Glomerular visceral epithelial cell (primary cell): ENCODE measurements at regions not wholly inside any gene's neighbourhood (a gene's known extent, or its start where the extent isn't known, plus 50 kb on each side); places are given as distances from the start of the nearest gene placed in this dataset.

Experiments
- DNase-seq: peaks from one replicate; pipeline ENCODE4 v3.0.0-alpha.2; 2016; ENCODE audit errors: extremely low spot score

DNA sequence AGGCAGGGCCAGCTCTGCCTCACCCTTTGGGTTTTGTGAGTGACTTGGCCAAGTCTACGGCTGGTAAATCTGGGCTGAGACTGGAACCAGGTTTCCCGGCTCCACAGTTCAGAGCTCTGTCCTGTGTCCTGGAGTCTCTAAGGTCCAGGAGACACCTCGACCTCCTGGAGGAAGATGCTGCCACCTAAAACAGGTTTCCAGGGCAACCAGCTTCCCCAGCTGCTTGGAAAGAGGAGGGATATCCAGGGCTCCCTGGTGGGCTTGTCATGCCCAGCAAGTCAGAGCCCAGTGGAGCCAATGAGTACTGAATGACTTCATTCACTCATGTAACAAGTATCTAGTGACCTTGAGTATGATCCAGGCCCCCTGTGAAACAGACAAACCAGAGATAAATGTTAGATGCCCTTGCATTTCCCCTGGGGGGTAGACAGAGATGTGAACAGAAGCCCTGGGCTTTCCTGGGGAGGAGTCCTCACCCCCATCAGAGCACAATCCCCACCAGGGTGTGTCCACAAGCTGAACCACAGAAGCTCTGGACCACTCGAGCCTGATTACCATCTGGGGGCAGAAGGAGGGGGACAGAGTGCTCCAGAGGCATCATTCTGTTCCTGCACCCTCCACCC lies 181.2 kb upstream of the RAB4A start:
- DNase-seq = no peak

DNA sequence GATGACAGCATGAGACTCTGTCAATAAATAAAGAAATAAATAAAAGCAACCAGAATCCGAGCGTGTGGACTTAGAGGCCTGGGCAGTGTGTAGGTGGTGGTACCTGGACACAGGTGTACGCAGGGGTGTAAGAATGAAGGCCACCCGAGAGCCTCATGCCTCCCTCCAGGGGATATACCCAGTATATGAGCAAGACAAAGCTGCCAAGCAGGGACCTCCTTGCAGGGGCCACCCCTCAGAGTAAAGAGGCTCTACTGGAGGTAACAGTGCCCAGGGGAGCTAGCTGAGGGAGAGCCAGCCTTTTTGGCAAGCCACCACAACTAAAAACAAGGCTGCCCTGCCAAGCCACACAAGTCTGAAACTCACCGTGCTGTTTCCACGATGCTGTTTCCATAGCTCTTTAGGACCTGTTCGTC lies 179.2 kb upstream of the RAB4A start:
- DNase-seq = no peak

DNA sequence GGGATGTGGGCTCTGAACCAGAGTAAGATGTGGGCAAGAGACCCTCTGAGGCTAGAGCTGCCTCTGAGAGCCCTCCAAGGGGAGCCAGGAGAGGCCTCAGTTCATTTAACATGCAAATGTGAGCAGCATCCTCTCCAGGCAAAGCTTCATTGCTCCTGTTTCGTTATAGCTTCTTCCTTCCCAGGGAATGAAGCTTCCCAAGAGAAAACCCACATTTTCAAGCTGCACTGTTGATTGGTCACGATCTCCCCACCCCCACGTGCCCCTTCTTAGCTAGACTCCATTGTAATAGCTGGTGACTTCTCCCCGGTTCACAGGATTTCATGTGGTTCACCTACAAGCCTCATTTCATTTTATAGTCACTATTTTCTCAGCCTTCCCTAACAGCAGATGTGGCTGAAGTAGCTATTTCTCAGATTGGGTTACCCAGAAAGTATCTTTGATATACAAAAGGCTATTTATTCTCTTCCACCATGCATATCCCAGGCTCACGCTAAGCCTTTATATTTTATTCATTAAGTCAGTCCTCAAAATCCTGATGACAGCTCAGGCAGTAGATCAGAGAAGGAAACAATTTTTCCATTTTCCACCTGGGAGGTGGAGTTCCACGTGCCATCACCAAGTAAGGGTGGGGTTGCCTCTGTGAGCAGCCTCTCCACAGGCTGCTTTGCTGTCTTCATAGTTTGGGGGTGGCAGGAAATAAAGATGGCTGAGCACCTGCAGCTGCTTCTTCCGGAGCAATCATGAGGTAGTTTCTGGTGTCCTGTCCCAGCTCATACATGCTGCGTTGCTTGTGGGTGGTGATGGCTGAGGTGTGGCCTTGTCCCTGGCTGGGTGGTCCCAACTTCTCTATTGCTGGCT lies 178.3 kb upstream of the RAB4A start:
- DNase-seq = no peak

DNA sequence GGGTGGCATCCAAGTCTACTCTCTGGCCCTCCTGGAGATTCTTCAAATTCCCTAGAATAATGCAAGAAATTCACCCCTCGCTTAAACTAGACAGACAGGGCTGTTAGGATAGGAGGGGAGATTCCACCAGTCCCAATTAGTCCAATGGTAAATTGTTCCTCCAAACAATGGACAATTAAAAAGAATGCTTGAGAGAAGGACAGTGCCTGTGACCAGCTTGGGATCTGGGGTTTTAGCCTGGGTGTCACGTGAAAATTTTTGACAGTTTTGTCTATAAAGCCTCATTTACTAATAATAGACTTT lies 177.7 kb upstream of the RAB4A start:
- DNase-seq = no peak

DNA sequence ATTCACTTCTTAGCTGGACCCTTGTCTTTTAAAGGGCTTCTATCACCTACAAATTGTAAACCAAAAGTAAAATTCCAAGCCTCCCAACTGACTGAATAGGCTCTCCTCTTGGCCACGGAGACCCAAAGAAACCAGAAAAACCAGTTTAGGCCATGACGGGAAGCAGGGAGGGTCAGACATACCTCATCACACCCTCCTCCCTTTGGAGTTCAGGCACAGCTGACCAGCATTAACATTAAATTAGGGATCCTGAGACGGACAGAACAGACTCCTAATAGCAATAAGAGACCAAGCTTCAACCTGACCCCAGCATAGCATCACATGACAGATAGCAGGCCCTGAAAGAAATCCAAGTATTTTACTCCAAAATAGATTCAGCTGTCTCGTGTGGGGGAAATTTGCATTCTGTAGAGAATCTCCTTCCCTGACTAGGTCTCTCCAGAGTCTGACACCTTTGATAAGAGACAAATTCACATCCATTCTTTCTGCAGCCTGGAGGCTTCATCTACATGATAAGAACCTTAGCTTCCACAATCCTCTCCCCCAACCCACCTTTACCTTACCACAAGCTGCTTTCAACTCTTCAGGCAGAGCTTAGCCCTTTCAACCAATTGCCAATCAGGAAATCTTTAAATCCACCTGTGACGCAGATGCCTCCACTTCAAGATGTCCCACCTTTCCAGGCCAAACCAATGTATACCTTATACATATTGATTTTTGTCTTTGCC lies 177.1 kb upstream of the RAB4A start:
- no peak for DNase-seq

DNA sequence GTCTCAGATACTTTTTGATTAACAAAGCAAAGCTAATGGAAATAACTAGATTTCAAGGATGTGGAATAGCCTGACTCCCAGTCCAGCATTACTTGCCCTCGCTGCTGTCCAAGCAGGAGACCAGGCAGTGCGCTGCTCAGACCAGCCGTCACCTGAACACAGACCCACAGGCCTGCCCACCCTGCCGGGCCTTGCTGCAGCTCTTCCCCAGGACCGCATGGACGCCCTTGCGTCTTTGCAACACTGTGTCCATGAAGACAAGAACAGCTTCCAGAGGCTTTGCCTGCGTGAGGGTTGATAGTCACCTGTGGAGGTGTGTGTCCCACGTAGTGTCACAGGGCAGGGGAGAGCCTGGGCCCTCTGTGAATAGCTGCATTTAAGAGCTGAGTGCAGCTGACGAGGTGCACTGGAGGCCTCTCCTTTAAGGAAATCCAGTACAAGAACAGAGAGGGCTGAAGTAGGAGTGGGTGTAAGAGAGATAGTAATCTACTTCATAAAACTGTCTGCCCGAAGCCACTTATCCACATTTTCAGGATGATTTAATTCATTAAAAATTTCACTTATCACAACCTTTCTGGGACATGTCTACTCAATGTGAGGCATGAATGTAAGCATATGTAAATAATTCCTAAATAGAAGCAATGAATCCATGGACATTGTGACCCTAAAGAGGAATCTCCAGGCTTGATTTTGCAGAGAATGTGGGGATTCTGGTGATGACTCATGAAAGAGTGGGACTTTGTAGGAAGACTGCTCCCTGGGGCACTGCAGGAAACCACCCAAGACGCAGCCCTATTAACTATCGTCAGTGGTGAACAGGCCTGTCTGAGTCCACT lies 176.2 kb upstream of the RAB4A start:
- no peak for DNase-seq

DNA sequence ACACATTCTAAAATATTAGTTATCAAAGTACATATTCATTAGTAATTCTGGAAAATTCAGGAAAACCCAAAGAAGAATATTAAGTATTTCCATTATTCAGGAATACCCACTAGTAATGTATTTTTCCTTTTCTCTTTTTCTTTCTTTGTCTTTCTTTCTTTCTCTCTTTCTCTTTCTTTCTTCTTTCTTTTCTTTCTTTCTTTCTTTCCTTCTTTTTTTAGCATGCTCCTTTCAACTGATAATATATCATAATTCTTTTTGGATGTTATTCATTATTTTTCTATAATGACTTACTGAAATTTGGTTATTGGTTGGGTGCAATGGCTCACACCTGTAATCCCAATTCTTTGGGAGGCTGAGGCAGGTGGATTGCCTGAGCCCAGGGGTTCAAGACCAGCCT lies 175.6 kb upstream of the RAB4A start:
- DNase-seq = no peak

DNA sequence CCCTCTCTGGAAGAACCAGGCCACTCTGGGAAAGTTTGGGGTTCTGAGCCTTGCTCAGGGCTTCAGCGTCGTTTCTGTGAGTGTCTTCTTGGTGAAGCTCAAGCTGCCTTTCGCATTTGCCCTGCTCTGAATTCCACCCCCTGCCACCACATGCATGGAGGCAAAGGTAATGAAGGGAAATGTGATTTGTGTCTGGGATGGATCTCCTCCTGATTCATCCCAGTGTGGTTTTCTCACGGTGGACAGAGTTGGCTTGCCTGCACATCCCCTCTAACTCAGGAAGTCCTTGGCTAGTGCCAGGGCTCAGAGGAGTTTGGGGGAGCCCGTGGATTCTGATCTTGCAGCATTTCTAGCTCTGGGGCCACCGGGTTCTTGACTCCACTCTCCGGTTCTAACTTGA lies 173.6 kb upstream of the RAB4A start:
- DNase-seq = no peak

DNA sequence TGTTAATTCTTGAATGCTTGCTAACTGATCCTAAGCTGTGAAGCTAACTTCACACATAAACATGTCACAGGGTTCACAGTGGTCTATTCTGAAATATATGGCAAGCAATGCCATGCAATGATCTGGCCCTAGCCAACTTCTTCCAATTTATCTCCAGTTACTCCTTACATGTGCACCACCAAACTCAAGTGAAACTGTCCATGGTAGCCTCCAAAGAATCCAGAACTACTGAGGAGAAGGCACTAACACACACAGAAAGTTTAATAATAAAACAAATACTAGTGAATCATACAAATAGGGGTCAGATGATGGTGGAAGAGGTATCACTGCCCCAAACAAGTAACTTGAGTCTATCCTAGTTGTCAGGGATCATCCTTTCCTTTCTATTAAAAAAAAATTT lies 172.6 kb upstream of the RAB4A start:
- DNase-seq = no peak

DNA sequence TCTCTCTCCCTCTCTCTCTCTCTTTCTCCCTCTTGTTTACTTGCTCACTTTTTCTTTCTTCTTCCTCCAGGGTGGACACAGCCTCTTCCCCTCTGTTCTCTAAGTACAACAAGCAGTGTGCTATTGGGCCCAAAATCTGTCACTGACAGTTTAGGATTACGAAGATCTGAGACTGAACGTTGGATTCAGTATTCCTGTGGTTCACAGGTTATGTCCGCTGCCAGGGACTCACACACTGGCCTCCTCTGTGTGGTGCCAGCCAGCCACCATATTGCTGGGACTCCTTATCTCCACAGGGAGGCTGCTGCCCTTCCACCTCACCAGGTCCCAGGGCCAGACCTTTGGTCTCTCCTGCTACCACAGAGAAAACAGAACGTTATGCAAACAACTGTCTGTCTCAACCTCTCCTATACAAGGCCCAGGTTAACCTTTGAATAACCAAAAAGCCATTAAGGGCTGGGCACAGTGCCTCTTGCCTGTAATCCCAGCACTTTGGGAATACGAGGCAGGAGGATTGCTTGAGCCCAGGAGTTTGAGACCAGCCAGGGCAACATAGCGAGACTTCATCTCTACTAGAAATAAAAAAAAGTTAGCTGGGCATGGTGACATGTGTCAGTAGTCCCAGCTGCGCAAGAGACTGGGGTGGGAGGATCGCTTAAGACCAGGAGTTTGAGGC lies 171.9 kb upstream of the RAB4A start:
- DNase-seq = no peak

DNA sequence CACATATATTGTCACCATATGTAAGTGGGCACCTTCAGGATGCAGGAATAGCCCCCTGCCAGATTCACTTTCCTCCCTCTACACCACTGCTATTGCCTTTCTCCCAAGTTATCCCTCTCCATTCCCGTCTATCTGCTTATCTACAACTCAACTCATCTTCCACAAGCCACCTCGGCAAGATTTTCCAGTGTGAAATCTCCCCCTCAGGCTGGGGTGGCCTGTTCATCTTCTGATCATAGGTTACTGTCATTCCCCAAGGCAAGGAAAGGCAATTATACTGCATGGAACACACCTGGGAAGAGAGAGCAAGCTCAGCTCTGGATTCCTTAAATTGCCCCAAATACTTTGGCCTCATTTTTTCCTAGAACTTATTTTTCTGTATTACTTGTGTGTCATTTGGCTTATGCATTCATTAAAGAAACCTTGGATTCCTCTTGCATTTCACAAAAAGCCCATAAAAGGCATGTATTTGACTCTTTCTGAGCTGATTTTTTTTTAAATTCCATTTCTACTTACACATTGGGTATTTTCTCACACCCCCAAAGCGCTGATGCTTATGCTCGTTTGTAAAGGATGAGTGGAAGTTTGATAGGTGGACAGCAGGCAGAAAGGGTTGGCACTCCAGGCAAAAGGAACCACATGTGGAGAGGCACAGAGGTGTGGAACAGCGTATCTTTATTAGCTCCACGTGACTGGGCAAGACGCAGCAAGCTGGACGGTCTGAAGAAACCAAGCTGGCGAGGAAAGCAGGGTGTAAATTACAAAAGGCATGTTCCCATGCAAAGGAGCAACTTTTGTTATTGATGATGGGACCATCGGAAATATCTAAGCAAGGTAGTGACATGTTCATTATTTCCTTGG lies 169.7 kb upstream of the RAB4A start:
- no peak for DNase-seq

DNA sequence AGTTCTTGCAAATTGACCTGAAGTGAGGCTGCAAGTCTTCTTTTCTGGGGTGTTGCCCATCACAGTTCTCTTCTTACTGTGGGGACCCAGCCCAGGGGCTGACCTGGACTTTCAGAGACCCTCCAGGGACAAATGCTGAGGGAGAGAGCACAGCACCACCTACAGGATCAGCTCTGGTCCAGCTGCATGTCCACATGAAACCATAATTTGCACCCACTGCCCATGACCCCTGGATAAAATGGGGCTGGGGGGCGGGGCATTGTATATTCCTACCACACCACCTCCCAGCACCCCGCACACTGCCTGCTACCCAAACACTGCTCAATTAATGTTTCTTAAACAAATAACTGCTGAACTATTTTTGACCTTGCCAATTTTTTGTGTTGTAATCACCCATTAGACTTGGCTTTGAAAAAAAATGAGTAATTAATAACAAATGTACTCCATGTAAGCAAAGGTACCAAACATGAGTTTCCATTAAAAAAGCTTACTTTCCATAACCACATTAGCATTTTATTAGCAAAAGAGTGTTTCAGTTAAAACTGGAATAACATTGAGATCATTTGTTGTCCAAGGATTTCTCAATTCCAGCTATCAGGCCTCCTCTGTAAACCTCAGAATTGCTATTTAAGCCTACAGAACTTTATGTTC lies 168.0 kb upstream of the RAB4A start:
- no peak for DNase-seq

DNA sequence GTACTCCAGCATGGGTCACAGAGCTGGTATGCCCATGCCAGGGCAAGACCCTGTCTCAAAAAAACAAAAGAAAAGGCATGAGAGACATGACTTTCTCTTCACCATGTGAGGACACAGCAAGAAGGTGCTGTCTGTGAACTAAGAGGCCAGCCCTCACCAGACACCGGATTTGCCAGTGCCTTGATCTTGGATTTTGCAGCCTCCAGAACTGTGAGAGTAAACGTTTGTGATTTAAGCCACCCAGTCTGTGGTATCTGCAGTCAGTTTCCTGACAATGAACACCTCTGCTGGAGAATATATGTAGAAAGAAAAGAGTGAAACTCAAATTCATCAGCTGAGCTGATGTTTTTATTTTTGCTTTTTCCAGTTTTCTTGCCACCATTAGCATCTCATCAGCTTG lies 166.3 kb upstream of the RAB4A start:
- no peak for DNase-seq

DNA sequence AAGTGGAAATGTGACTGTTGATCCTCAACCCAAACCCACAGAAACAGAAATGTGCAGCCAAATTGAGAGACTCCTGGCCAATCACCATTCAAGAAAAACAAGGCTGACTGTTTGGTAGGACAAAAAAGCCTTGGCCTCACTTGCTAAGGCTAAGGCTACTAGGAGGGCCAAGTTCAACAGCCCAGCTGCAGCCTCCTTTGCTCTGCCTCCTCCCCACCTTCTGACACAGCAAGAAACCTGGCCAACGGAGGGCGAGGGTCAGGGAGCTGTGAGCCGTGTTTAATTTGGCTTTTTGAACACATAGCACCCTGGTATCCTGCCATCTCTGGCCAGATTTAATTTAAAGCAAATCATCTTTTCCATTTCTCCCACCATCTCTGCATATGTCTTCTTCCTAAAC lies 165.8 kb upstream of the RAB4A start:
- DNase-seq = no peak

DNA sequence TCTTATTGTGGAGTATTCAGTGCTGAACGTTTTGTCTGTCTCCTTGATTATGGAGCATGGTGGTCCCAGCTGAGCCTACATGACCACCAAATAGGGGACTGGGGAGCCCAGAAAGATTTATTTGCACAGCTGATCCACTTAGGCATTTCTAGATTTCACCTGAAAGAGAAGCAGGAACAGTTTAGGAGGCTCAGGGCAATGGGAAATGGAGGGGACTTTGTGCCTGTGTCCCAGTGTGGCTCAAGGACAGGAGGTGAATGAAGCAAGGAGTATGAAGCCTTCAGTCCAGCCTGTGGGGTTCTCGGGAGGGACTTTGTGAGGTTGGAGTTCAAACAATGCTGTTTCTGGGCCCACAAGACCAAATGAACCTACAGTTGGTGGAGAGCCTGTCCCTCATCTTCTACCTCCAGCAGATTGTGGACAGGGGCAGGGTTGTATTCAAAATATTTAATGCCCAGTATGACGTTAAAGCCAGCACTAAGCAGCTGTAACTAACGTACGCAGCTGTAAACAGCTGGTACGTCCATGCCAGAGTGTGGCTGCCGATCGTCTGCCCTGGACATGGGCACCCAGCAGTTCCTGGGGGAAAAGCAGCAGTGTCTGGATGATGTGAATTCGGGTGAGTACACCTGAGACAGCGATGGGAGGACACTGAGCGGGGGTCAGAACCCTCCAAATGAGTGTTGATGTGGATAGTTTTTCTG lies 164.9 kb upstream of the RAB4A start:
- no peak for DNase-seq

DNA sequence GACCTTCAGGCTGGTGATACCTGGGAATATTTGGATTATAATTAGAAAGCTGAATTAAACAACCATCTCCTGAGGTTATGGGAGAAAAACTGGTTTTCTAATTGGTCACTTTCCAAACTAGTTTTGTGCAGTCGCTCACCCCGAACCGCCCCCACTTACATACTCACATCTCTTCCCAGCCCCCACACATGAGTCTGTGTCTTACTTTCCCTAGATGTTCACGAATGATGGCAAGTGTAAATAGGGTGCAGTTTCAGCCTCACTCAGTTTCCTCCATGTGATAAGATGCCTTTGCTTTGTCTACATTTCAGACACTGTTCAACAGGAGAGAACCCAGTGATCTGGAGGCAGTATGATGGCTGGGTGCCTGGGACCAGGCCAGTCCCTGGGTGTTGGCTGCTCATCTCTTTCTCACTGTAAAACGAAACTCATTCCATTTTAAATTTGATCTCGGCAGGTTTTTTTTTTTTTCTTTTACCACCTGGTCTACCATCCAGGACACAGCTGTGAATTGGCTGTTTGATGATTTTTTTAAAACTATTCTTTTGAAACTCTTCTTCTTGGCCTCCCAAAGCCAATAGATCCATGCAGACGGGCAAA lies 164.3 kb upstream of the RAB4A start:
- no peak for DNase-seq

DNA sequence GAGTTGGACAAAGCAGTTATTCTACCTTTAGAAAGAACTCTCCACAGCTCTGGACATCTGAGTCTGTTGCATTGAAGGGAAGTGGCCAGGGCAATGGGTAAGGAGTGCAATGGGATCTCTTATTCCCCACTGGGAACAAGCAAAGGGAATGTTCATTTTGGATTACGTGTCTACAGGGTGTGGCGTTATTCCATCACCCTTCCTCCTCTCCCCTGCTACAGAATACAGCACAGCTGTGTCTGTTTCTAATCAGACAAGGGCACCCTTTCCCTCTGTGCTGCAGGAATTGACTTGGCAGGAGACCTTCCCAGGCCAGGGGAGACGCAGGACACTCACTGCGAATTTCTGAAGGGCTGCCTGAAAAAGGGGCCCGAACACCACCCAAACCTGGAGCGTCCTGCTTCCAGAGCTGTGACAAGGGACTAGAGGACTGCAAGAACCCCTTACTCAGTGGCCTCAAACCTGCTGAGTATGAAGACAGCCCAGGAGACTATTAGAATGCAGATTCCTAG lies 163.6 kb upstream of the RAB4A start:
- no peak for DNase-seq

DNA sequence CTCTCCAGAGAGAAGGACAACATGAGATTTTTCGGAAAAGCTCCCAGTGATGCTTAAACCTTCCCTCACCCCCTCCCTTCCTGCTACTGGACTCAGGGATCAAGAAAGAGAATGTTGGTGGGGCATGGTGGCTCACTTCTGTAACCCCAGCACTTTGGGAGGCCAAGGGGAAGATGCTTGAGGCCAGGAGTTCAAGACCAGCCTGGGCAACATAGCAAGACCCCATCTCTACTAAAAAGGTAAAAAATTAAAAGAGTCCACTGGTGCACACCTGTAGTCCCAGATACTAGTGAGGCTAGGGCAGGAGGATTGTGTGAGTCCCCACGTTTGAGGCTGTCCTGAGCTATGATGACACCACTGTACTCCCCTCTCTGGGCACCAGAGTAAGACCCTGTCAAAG lies 162.9 kb upstream of the RAB4A start:
- no peak for DNase-seq
